Sigmoid colon (tissue), 6 donors: ENCODE measurements at regions not wholly inside any gene's neighbourhood (a gene's known extent, or its start where the extent isn't known, plus 50 kb on each side); places are given as distances from the start of the nearest gene placed in this dataset.
"Not testable (repeated sequence)": the region's sequence is repeated elsewhere in the genome, so short reads cannot be mapped to it uniquely, and the experiment has no call there.

Experiments
- DNase-seq: peaks from one replicate; pipeline ENCODE4 v3.0.0-alpha.2; 2019
- H3K27ac ChIP-seq, 4 donors: fragments of 200-600 bp; sonication (generic); one replicate each; pipeline ENCODE4 v1.5.1; 2016 to 2019; ENCODE audit warnings: mild to moderate bottlenecking in 1 of 4
- H3K27me3 ChIP-seq, 3 donors: fragments of 200-600 bp; sonication (generic); one replicate each; pipeline ENCODE4 v1.5.1; 2019; ENCODE audit warnings: mild to moderate bottlenecking in 1 of 3
- H3K36me3 ChIP-seq, 4 donors: fragments of 200-600 bp; sonication (generic); one replicate each; pipeline ENCODE4 v1.5.1; 2016 to 2019
- H3K4me1 ChIP-seq, 4 donors: fragments of 200-600 bp; sonication (generic); one replicate each; pipeline ENCODE4 v1.5.1; 2017 to 2019
- H3K4me3 ChIP-seq, 4 donors: fragments of 200-600 bp; sonication (generic); one replicate each; pipeline ENCODE4 v1.5.1; 2017 to 2019; ENCODE audit warnings: mild to moderate bottlenecking in 2 of 4, moderate library complexity in 1 of 4
- H3K9me3 ChIP-seq, 4 donors: fragments of 200-600 bp in 3 of 4; sonication (generic) in 3 of 4; one replicate each; pipeline versions ENCODE4 v1.5.1 to v1.6.1; 2013 to 2019
- CTCF ChIP-seq, 4 experiments: fragments of 450-650 bp in 3 of 4; fragments of 200-600 bp in 1 of 4; IDR thresholded peaks; one replicate each; pipeline ENCODE4 v1.5.1; 2016 to 2019; ENCODE audit warnings: antibody characterized with exemption in 4 of 4, mild to moderate bottlenecking in 3 of 4, moderate library complexity in 2 of 4
- EP300 ChIP-seq, 4 donors: sonication (generic); formaldehyde crosslinking; IDR thresholded peaks; one replicate each; pipeline ENCODE4 v1.6.1; 2017; ENCODE audit warnings: antibody characterized with exemption in 4 of 4
- POLR2A ChIP-seq, 2 donors: fragments of 450-650 bp; IDR thresholded peaks; one replicate each; pipeline ENCODE4 v1.6.1; 2016; ENCODE audit warnings: antibody characterized with exemption in 2 of 2, mild to moderate bottlenecking in 2 of 2, moderate library complexity in 2 of 2
- POLR2AphosphoS5 ChIP-seq, 4 donors: sonication (generic); formaldehyde crosslinking; IDR thresholded peaks; one replicate each; pipeline ENCODE4 v1.6.1; 2017; ENCODE audit warnings: antibody characterized with exemption in 4 of 4
- WGBS, 2 donors: extraction: QIAGEN DNeasy Blood & Tissue Kit; methylation state at CpG; one replicate each; pipeline ENCODE4 v1.1.7; 2013; 5-methylcytosine and 5-hydroxymethylcytosine counted together
- intact Hi-C: fragments of 100-400 bp; cut with DNase I; formaldehyde crosslinking; loops from one replicate; pipeline ENCODE4 v1.15.1; 2023
- donor health status: healthy with polysubstance abuse.
- donor health status: healthy.

- Histone ChIP-seq H3K4me1 (no peaks in the 10 kb centered on the region), H3K4me3 (no peak overlapping the region), H3K27ac (no peak overlapping the region), H3K27me3 (no peaks in the 10 kb centered on the region), H3K36me3 (no peaks in the 10 kb centered on the region), H3K9me3 (no peaks in the 10 kb centered on the region)
- 25 to 59% methylated on average over 5 of the region's 5 CpGs for WGBS, 2 donors
- TF ChIP-seq EP300 (IDR thresholded peaks at IDR 0.05) (no peak), CTCF (IDR thresholded peaks at IDR 0.05) (no peak), POLR2AphosphoS5 (IDR thresholded peaks at IDR 0.05) (no peak), POLR2A (IDR thresholded peaks at IDR 0.05) (no peak)
- intact Hi-C loops: no loop called here
- DNase-seq: no peak
Measured at GRCh38 chr13:31385540-31385939, 185.8 kb downstream of the B3GLCT start.

GRCh38 chr13:31394506-31394905 is 194.7 kb downstream of the B3GLCT start:
- intact Hi-C loops: no loop called here
- Histone ChIP-seq H3K36me3 (no peaks in the 10 kb centered on the region), H3K27ac (no peak overlapping the region), H3K27me3 (no peaks in the 10 kb centered on the region), H3K4me3 (no peak overlapping the region), H3K4me1 (no peaks in the 10 kb centered on the region), H3K9me3 (peaks cover 0 to 3% (median 1%) of the 10 kb centered on the region in 4 donors)
- TF ChIP-seq POLR2A (IDR thresholded peaks at IDR 0.05): no peak
- TF ChIP-seq CTCF (IDR thresholded peaks at IDR 0.05): no peak
- TF ChIP-seq EP300 (IDR thresholded peaks at IDR 0.05): no peak
- no peak for TF ChIP-seq POLR2AphosphoS5 (IDR thresholded peaks at IDR 0.05)
- no peak for DNase-seq
- whole genome bisulfite sequencing, 2 donors: 71 to 81% methylated on average over 4 of the region's 4 CpGs

- Histone ChIP-seq H3K36me3 (no peaks in the 10 kb centered on the region), H3K9me3 (peaks cover 0 to 5% (median 2%) of the 10 kb centered on the region in 4 donors), H3K27ac (no peak overlapping the region), H3K4me1 (no peaks in the 10 kb centered on the region), H3K27me3 (no peaks in the 10 kb centered on the region), H3K4me3 (no peak overlapping the region)
- TF ChIP-seq POLR2AphosphoS5 (IDR thresholded peaks at IDR 0.05) (no peak), CTCF (IDR thresholded peaks at IDR 0.05) (no peak)
- DNase-seq: no peak
- 74 to 79% methylated on average over 3 of the region's 3 CpGs for WGBS, 2 donors
- intact Hi-C loops: no loop called here
Measured at GRCh38 chr13:31395090-31395489, 195.3 kb downstream of the B3GLCT start.

DNA sequence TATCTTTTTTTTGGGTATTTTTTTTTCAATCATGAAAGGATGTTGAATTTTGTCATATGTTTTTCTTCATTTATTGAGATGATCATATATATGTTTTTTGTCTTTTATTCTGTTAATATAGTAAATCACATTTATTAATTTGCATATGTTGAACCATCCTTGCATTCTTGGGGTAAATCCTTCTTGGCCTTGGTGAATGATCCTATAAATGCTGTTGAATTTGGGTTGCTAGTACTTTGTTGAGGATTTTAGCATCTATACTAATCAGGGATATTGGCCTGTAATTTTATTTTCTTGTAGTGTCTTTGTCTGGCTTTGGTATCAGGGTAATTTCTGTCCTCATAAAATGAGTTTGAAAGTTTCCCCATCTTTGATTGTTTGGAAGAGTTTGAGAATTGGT is 199.9 kb downstream of the B3GLCT start:
- no peak overlapping the region for H3K4me3 ChIP-seq
- no peaks in the 10 kb centered on the region for H3K27me3 ChIP-seq
- DNase-seq: no peak
- intact Hi-C loops: no loop called here
- no peak for TF ChIP-seq CTCF (IDR thresholded peaks at IDR 0.05)
- TF ChIP-seq POLR2A (IDR thresholded peaks at IDR 0.05): no peak
- no peak for TF ChIP-seq POLR2AphosphoS5 (IDR thresholded peaks at IDR 0.05)
- TF ChIP-seq EP300 (IDR thresholded peaks at IDR 0.05): no peak
- no peaks in the 10 kb centered on the region for H3K4me1 ChIP-seq
- peaks cover 0 to 6% (median 2%) of the 10 kb centered on the region in 4 donors for H3K9me3 ChIP-seq
- no peaks in the 10 kb centered on the region for H3K36me3 ChIP-seq
- no peak overlapping the region for H3K27ac ChIP-seq

DNA sequence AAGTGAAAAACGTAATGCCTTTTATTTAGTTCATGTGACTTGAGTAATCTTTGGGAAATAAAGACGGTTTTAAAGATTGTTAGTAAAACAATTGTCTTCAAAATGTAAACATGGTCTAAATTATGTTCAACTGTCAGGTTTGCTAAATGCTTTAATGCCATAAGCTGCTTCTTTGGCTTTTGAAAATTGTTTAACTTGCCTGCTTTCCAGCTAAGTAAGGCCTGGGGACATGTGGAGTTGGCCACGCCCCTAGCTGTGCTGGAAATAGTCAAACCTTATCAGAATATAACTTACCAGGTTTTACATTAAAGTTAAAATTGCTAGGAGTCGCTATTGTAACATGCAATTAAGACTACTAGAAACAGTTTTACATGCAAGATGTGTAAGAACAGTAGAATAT is 203.9 kb downstream of the B3GLCT start:
- 67 to 68% methylated on average over 4 of the region's 4 CpGs for WGBS, 2 donors
- H3K27me3 ChIP-seq, intact Hi-C loops, DNase-seq, H3K4me1 ChIP-seq, H3K36me3 ChIP-seq, H3K27ac ChIP-seq, H3K4me3 ChIP-seq, H3K9me3 ChIP-seq: not testable (repeated sequence)
